ENCODE measurements at regions not wholly inside any gene's neighbourhood (a gene's known extent, or its start where the extent isn't known, plus 50 kb on each side); places are given as distances from the start of the nearest gene placed in this dataset.

- TF ChIP-seq, protein P1, sequence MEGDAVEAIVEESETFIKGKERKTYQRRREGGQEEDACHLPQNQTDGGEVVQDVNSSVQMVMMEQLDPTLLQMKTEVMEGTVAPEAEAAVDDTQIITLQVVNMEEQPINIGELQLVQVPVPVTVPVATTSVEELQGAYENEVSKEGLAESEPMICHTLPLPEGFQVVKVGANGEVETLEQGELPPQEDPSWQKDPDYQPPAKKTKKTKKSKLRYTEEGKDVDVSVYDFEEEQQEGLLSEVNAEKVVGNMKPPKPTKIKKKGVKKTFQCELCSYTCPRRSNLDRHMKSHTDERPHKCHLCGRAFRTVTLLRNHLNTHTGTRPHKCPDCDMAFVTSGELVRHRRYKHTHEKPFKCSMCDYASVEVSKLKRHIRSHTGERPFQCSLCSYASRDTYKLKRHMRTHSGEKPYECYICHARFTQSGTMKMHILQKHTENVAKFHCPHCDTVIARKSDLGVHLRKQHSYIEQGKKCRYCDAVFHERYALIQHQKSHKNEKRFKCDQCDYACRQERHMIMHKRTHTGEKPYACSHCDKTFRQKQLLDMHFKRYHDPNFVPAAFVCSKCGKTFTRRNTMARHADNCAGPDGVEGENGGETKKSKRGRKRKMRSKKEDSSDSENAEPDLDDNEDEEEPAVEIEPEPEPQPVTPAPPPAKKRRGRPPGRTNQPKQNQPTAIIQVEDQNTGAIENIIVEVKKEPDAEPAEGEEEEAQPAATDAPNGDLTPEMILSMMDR (conservative IDR thresholded peaks at IDR 0.05; ENCODE audit: low read length), result no peak
- TF ChIP-seq EZH2phosphoT487 (IDR thresholded peaks at IDR 0.05; ENCODE audit: borderline replicate concordance, low read depth, low read length), result no peak
Measured at GRCh38 chr12:4005851-4006430, 132.7 kb upstream of the PARP11 start.
